GM12873 (cell line): ENCODE measurements at regions not wholly inside any gene's neighbourhood (a gene's known extent, or its start where the extent isn't known, plus 50 kb on each side); places are given as distances from the start of the nearest gene placed in this dataset.

Experiments used
- CTCF ChIP-seq: IDR thresholded peaks from 2 replicates; pipeline ENCODE4 v1.5.1; 2012; ENCODE audit warnings: low read depth, mild to moderate bottlenecking, moderate library complexity, low read length, control low read depth; ENCODE audit not compliant: insufficient read depth; ENCODE audit errors: missing control alignments

GRCh38 chr2:208565690-208566416, 159.3 kb downstream of the PTH2R start:
- TF ChIP-seq CTCF = no peak

GRCh38 chr2:208568203-208568602, 161.6 kb downstream of the PTH2R start:
- TF ChIP-seq CTCF = no peak

- no peak for TF ChIP-seq CTCF
Observed at GRCh38 chr2:208570066-208570465, 163.5 kb downstream of the PTH2R start.

- TF ChIP-seq CTCF = no peak
Observed at GRCh38 chr2:208570851-208571763, 164.5 kb downstream of the PTH2R start.

- no peak for TF ChIP-seq CTCF
Observed at GRCh38 chr2:208571764-208572131, 165.2 kb downstream of the PTH2R start.

GRCh38 chr2:208573569-208573968, 167.0 kb downstream of the PTH2R start:
- TF ChIP-seq CTCF = no peak

- no peak for TF ChIP-seq CTCF
Observed at GRCh38 chr2:208579678-208580077, 173.1 kb downstream of the PTH2R start.
